ENCODE measurements at regions not wholly inside any gene's neighbourhood (a gene's known extent, or its start where the extent isn't known, plus 50 kb on each side); places are given as distances from the start of the nearest gene placed in this dataset.

GRCh38 chr15:93880358-93880757, 351.0 kb upstream of the MCTP2 start:
- ChIA-PET CTCF (ENCODE audit: partially characterized antibody) (no interaction called here), POLR2A (ENCODE audit: partially characterized antibody) (no interaction called here)
- Histone ChIP-seq H3K9ac (replicated peaks in 1 of 4; ENCODE audit: extremely low read depth in 1 of 4, low read depth in 3 of 4, low read length in 3 of 4) (no peak overlapping the region), H2BK5ac (ENCODE audit: low read depth, low read length) (no peak overlapping the region), H2BK20ac (ENCODE audit: low read length) (no peak overlapping the region), H3K79me1 (ENCODE audit: low read depth, low read length) (no peaks in the 10 kb centered on the region), H3K4me1 (replicated peaks in 1 of 4; ENCODE audit: control insufficient read depth in 3 of 4, insufficient read depth in 4 of 4, low read length in 3 of 4) (peaks cover 0 to 4% (median 0%) of the 10 kb centered on the region in 4 experiments; a peak in 3 of 7 replicates), H3K23me2 (ENCODE audit: low read depth, low read length) (no peaks in the 10 kb centered on the region), H3K18ac (ENCODE audit: extremely low read depth, low read length) (no peak overlapping the region), H3K79me2 (ENCODE audit: control insufficient read depth in 1 of 2, insufficient read depth in 2 of 2, low read length in 2 of 2) (no peaks in the 10 kb centered on the region), H4K20me1 (replicated peaks in 1 of 2; ENCODE audit: control insufficient read depth in 1 of 2, insufficient read depth in 2 of 2, low read length in 2 of 2) (no peaks in the 10 kb centered on the region), H3K23ac (ENCODE audit: insufficient read length) (no peak overlapping the region), H3K14ac (ENCODE audit: insufficient read length) (no peak overlapping the region), H3K56ac (replicated peaks; ENCODE audit: insufficient read length, low read depth, low read length) (no peak overlapping the region), H4K91ac (replicated peaks; ENCODE audit: insufficient read length, low read length) (no peak overlapping the region), H4K5ac (ENCODE audit: insufficient read length, low read depth, low read length) (no peak overlapping the region), H3K9me3 (ENCODE audit: insufficient read depth in 2 of 2, low read depth in 1 of 2, low read length in 1 of 2) (no peaks in the 10 kb centered on the region), H2BK15ac (ENCODE audit: low read length) (no peak overlapping the region), H3K27ac (ENCODE audit: low read depth, low read length) (no peak overlapping the region), H4K8ac (ENCODE audit: extremely low read depth, insufficient read depth, low read length) (no peak overlapping the region), H3K4me2 (ENCODE audit: insufficient read depth in 1 of 2, low read depth in 2 of 2, low read length in 2 of 2) (no peak overlapping the region), H3K36me3 (ENCODE audit: control insufficient read depth in 2 of 4, insufficient read depth in 4 of 4, low read length in 3 of 4) (no peaks in the 10 kb centered on the region), H3K27me3 (replicated peaks in 1 of 4; ENCODE audit: control insufficient read depth in 3 of 4, extremely low read depth in 1 of 4, insufficient read depth in 3 of 4, low read length in 3 of 4) (peaks cover 0 to 1% (median 0%) of the 10 kb centered on the region in 4 experiments; a peak in 1 of 7 replicates), H3K4ac (replicated peaks; ENCODE audit: insufficient read length, low read depth, low read length) (no peak overlapping the region), H2AK5ac (ENCODE audit: low read depth, low read length) (no peak overlapping the region), H2AFZ (ENCODE audit: low read length) (no peak overlapping the region), H2BK120ac (replicated peaks; ENCODE audit: low read depth, low read length) (no peak overlapping the region), H3K4me3 (ENCODE audit: extremely low read depth in 1 of 4, insufficient read depth in 2 of 4, low read depth in 3 of 4, low read length in 4 of 4) (no peak overlapping the region), H2BK12ac (ENCODE audit: low read depth, low read length) (no peak overlapping the region)
- DNase-seq (ENCODE audit: low read depth in 1 of 2, low spot score in 2 of 2) (no peak), FAIRE-seq (no peak)
- 92% methylated on average over 1 of the region's 1 CpG; no CpG with 5 or more reads in 1 of the 2 experiments for WGBS, 2 experiments (ENCODE audit: extremely low coverage in 1 of 2, insufficient coverage in 1 of 2, insufficient read length in 1 of 2, insufficient replicate concordance in 2 of 2, low coverage in 1 of 2, low lambda C conversion rate in 2 of 2, missing lambda C conversion rate in 1 of 2)
- TF ChIP-seq CHD2 (IDR thresholded peaks at IDR 0.05; ENCODE audit: low read length) = no peak
- TF ChIP-seq HDAC6 (IDR thresholded peaks at IDR 0.05; ENCODE audit: low read depth, low read length) = no peak
- no peak for TF ChIP-seq CEBPB (IDR thresholded peaks at IDR 0.05; ENCODE audit: low read depth, low read length)
- TF ChIP-seq ZNF274 (IDR thresholded peaks at IDR 0.05; ENCODE audit: borderline replicate concordance, extremely low read depth, low read length) = no peak
- TF ChIP-seq SP1 (IDR thresholded peaks at IDR 0.05; ENCODE audit: low read depth, low read length) = no peak
- no peak for TF ChIP-seq CBX5 (IDR thresholded peaks at IDR 0.05; ENCODE audit: low read depth, low read length)
- no peak for TF ChIP-seq TEAD4 (IDR thresholded peaks at IDR 0.05; ENCODE audit: low read depth, low read length)
- TF ChIP-seq HDAC2 (IDR thresholded peaks at IDR 0.05; ENCODE audit: borderline replicate concordance in 1 of 2, low read depth in 2 of 2, low read length in 2 of 2) = no peak
- no peak for TF ChIP-seq POU5F1 (IDR thresholded peaks at IDR 0.05; ENCODE audit: low read depth, low read length)
- TF ChIP-seq BACH1 (IDR thresholded peaks at IDR 0.05; ENCODE audit: low read length) = no peak
- no peak for TF ChIP-seq GTF2F1 (IDR thresholded peaks at IDR 0.05; ENCODE audit: borderline replicate concordance, low read depth, low read length)
- no peak for TF ChIP-seq SIRT6 (IDR thresholded peaks at IDR 0.05; ENCODE audit: low read length)
- TF ChIP-seq NANOG (IDR thresholded peaks at IDR 0.05; ENCODE audit: insufficient read depth, low read depth, low read length, poor library complexity, severe bottlenecking) = no peak
- TF ChIP-seq CHD1 (IDR thresholded peaks at IDR 0.05; ENCODE audit: low read depth, low read length) = no peak
- no peak for TF ChIP-seq EP300 (IDR thresholded peaks at IDR 0.05; ENCODE audit: borderline replicate concordance in 1 of 2, low read depth in 2 of 2, low read length in 2 of 2)

Measured in H1 (cell line).